ENCODE measurements at regions not wholly inside any gene's neighbourhood (a gene's known extent, or its start where the extent isn't known, plus 50 kb on each side); places are given as distances from the start of the nearest gene placed in this dataset.

DNA sequence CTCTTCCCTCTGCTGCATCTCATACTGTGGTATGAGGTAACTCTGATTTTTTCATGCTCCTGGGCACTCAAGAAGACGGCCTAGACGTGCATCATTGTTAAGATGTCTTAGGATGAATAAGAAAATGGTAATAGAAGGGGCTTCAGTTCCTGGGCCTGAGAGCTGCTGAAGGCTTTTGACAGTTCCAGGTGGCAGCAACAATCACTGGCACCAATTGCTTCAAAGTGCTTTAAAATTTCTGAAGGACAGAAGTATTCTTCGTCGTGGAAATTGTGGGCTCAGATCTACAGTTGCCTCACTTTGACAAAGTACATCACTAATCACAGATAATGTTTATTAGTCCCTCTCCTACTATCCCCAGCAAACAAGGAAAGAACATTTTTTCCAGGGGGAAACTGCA, 536.6 kb upstream of the CAMK1G start:
- intact Hi-C loops (cut with DNase I): no loop called here
- Histone ChIP-seq H3K9me3 (ENCODE audit: control insufficient read depth in 2 of 3, insufficient read depth in 1 of 3, low read length in 3 of 3) (no peaks in the 10 kb centered on the region), H3K27me3 (ENCODE audit: control insufficient read depth, insufficient read depth, low read length) (no peaks in the 10 kb centered on the region), H3K4me1 (ENCODE audit: control insufficient read depth in 2 of 3, insufficient read depth in 2 of 3, low read depth in 1 of 3, low read length in 3 of 3) (no peaks in the 10 kb centered on the region), H3K9ac (ENCODE audit: low read length in 3 of 3) (no peak overlapping the region), H3K36me3 (ENCODE audit: control insufficient read depth in 2 of 3, insufficient read depth in 3 of 3, low read length in 3 of 3) (no peaks in the 10 kb centered on the region), H3K4me3 (ENCODE audit: low read length in 3 of 3) (no peak overlapping the region), H3K27ac (ENCODE audit: low read depth in 2 of 2, low read length in 2 of 2) (no peak overlapping the region)
- DNase-seq: no peak
- no peak for FAIRE-seq
- TF ChIP-seq, protein P1, sequence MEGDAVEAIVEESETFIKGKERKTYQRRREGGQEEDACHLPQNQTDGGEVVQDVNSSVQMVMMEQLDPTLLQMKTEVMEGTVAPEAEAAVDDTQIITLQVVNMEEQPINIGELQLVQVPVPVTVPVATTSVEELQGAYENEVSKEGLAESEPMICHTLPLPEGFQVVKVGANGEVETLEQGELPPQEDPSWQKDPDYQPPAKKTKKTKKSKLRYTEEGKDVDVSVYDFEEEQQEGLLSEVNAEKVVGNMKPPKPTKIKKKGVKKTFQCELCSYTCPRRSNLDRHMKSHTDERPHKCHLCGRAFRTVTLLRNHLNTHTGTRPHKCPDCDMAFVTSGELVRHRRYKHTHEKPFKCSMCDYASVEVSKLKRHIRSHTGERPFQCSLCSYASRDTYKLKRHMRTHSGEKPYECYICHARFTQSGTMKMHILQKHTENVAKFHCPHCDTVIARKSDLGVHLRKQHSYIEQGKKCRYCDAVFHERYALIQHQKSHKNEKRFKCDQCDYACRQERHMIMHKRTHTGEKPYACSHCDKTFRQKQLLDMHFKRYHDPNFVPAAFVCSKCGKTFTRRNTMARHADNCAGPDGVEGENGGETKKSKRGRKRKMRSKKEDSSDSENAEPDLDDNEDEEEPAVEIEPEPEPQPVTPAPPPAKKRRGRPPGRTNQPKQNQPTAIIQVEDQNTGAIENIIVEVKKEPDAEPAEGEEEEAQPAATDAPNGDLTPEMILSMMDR (IDR thresholded peaks at IDR 0.05; ENCODE audit: borderline replicate concordance, extremely low read depth, insufficient read depth): no peak

DNA sequence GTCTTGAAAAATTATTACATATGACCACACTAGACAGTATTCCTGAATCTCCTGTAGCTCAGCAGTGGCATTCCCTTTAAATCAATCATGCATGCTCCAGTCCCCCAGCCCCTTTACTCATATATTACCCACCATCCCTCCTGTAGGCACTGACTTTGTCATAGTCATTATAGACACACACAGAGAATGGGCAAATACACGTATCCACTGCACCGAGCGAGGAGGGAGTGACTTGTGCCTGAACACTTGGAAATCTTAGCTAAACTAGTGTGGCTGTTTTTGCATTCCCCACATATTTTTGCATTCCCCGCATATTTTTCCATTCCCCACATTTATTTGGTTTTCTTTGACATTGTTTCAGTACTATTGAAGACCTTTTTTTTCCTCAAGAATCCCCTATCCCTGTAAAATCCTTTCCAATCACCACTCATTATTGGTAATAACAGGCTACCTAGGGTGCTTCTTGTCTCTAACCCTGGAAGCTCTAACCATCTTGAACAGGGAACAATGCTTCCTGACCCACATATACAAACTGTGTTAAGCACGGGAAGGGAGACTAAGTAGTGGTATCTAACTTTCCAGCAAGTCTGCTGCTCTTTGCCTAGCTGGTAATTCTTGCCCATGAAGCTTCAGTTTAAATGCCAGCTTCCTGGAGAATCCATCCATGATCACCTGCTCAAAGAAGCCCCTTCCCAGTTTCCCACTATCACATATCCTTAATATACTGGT, 534.4 kb upstream of the CAMK1G start:
- H3K4me3 ChIP-seq (ENCODE audit: low read length in 3 of 3): no peak overlapping the region
- H3K27me3 ChIP-seq (ENCODE audit: control insufficient read depth, insufficient read depth, low read length): no peaks in the 10 kb centered on the region
- H3K9me3 ChIP-seq (ENCODE audit: control insufficient read depth in 2 of 3, insufficient read depth in 1 of 3, low read length in 3 of 3): no peaks in the 10 kb centered on the region
- intact Hi-C loops (cut with DNase I): no loop called here
- DNase-seq (no peak), FAIRE-seq (no peak)
- H3K4me1 ChIP-seq (ENCODE audit: control insufficient read depth in 2 of 3, insufficient read depth in 2 of 3, low read depth in 1 of 3, low read length in 3 of 3): no peaks in the 10 kb centered on the region
- H3K27ac ChIP-seq (ENCODE audit: low read depth in 2 of 2, low read length in 2 of 2): no peak overlapping the region
- no peaks in the 10 kb centered on the region for H3K36me3 ChIP-seq (ENCODE audit: control insufficient read depth in 2 of 3, insufficient read depth in 3 of 3, low read length in 3 of 3)
- no peak overlapping the region for H3K9ac ChIP-seq (ENCODE audit: low read length in 3 of 3)
- TF ChIP-seq, protein P1 (IDR thresholded peaks at IDR 0.05; ENCODE audit: borderline replicate concordance, extremely low read depth, insufficient read depth): no peak

DNA sequence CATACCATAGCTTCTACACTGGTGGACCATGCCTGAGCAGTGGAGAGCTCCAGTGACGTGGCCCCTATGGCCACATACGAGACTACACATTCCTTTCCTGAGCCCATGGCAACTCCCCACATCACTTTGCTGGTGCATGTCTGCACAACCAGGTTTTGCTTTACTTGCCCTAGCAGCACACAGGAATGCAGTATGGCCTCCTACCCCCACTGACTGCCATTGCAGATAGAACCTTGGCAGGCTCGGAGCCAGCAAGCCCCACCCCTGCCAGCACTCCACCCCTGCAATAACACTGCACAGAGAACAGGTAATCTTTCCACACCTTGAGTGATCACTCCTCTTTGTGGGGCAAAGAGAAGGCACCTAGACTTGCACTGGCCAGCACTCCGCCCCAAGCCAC, 531.9 kb upstream of the CAMK1G start:
- H3K36me3 ChIP-seq (ENCODE audit: control insufficient read depth in 2 of 3, insufficient read depth in 3 of 3, low read length in 3 of 3): no peaks in the 10 kb centered on the region
- DNase-seq (no peak), FAIRE-seq (no peak)
- H3K9me3 ChIP-seq (ENCODE audit: control insufficient read depth in 2 of 3, insufficient read depth in 1 of 3, low read length in 3 of 3): peaks cover 0 to 1% (median 0%) of the 10 kb centered on the region in 3 donors
- TF ChIP-seq, protein P1 (IDR thresholded peaks at IDR 0.05; ENCODE audit: borderline replicate concordance, extremely low read depth, insufficient read depth): no peak
- H3K27me3 ChIP-seq (ENCODE audit: control insufficient read depth, insufficient read depth, low read length): no peaks in the 10 kb centered on the region
- intact Hi-C loops (cut with DNase I): no loop called here
- no peak overlapping the region for H3K9ac ChIP-seq (ENCODE audit: low read length in 3 of 3)
- H3K27ac ChIP-seq (ENCODE audit: low read depth in 2 of 2, low read length in 2 of 2): no peak overlapping the region
- H3K4me3 ChIP-seq (ENCODE audit: low read length in 3 of 3): no peak overlapping the region
- H3K4me1 ChIP-seq (ENCODE audit: control insufficient read depth in 2 of 3, insufficient read depth in 2 of 3, low read depth in 1 of 3, low read length in 3 of 3): no peaks in the 10 kb centered on the region

DNA sequence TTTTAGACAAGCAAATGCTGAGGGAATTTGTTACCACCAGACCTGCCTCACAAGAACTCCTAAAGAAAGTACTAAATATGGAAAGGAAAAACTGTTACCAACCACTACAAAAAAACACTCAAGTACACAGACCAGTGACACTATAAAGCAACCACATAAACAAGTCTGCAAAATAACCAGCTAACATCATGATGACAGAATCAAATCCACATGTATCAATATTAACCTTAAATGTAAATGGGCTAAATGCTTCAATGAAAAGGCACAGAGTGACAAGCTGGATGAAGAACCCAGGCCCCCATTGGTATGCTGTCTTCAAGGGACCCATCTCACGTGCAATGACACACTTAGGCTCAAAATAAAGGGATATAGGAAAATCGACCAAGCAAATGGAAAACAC, 529.9 kb upstream of the CAMK1G start:
- no peak overlapping the region for H3K4me3 ChIP-seq (ENCODE audit: low read length in 3 of 3)
- no peaks in the 10 kb centered on the region for H3K27me3 ChIP-seq (ENCODE audit: control insufficient read depth, insufficient read depth, low read length)
- H3K9ac ChIP-seq (ENCODE audit: low read length in 3 of 3): no peak overlapping the region
- intact Hi-C loops (cut with DNase I): no loop called here
- H3K9me3 ChIP-seq (ENCODE audit: control insufficient read depth in 2 of 3, insufficient read depth in 1 of 3, low read length in 3 of 3): peaks cover 0 to 3% (median 0%) of the 10 kb centered on the region in 3 donors
- H3K4me1 ChIP-seq (ENCODE audit: control insufficient read depth in 2 of 3, insufficient read depth in 2 of 3, low read depth in 1 of 3, low read length in 3 of 3): no peaks in the 10 kb centered on the region
- no peak for DNase-seq
- no peaks in the 10 kb centered on the region for H3K36me3 ChIP-seq (ENCODE audit: control insufficient read depth in 2 of 3, insufficient read depth in 3 of 3, low read length in 3 of 3)
- H3K27ac ChIP-seq (ENCODE audit: low read depth in 2 of 2, low read length in 2 of 2): no peak overlapping the region
- TF ChIP-seq, protein P1 (IDR thresholded peaks at IDR 0.05; ENCODE audit: borderline replicate concordance, extremely low read depth, insufficient read depth): no peak
- FAIRE-seq: no peak
